Karpas-422 (cell line): ENCODE measurements at regions not wholly inside any gene's neighbourhood (a gene's known extent, or its start where the extent isn't known, plus 50 kb on each side); places are given as distances from the start of the nearest gene placed in this dataset.

Source experiments
- DNase-seq: peaks from one replicate; pipeline ENCODE4 v3.0.0-alpha.2; 2015
- H2AFZ ChIP-seq: fragments of 200-600 bp; sonication (generic); 2 replicates; pipeline ENCODE4 v1.6.1; 2014; ENCODE audit warnings: antibody characterized with exemption, low read length, mixed read lengths
- H3K27ac ChIP-seq: fragments of 200-600 bp; sonication (generic); 2 replicates; pipeline ENCODE4 v1.5.1; 2014; ENCODE audit warnings: mild to moderate bottlenecking, low read length, moderate library complexity
- H3K27me3 ChIP-seq: fragments of 200-600 bp; sonication (generic); 2 replicates; pipeline ENCODE4 v1.6.1; 2014; ENCODE audit warnings: low read length, mixed read lengths
- H3K36me3 ChIP-seq: fragments of 200-600 bp; sonication (generic); 2 replicates; pipeline ENCODE4 v1.6.1; 2014; ENCODE audit warnings: low read length, mixed read lengths; ENCODE audit not compliant: insufficient read depth
- H3K4me1 ChIP-seq: fragments of 200-600 bp; sonication (generic); 2 replicates; pipeline ENCODE4 v1.6.1; 2014; ENCODE audit warnings: mild to moderate bottlenecking, low read length, mixed read lengths
- H3K4me2 ChIP-seq: fragments of 200-600 bp; sonication (generic); 2 replicates; pipeline ENCODE4 v1.6.1; 2014; ENCODE audit warnings: low read length, low read depth, mild to moderate bottlenecking; ENCODE audit not compliant: poor library complexity, severe bottlenecking
- H3K4me3 ChIP-seq: fragments of 200-600 bp; sonication (generic); 2 replicates; pipeline ENCODE4 v1.5.1; 2014; ENCODE audit warnings: mild to moderate bottlenecking, antibody characterized with exemption, low read length, mixed read lengths
- H3K79me2 ChIP-seq: fragments of 200-600 bp; sonication (generic); 2 replicates; pipeline ENCODE4 v1.6.1; 2014; ENCODE audit warnings: mild to moderate bottlenecking, low read length, mixed read lengths
- H3K9ac ChIP-seq: fragments of 200-600 bp; sonication (generic); 2 replicates; pipeline ENCODE4 v1.6.0; 2014; ENCODE audit warnings: low read length
- H3K9me2 ChIP-seq: fragments of 200-600 bp; sonication (generic), shearing (Covaris generic); replicated peaks from 2 replicates; pipeline ENCODE4 v1.6.0; 2014; ENCODE audit warnings: mild to moderate bottlenecking, low read length, moderate library complexity; ENCODE audit not compliant: insufficient read depth
- H3K9me3 ChIP-seq: fragments of 300-700, 200-600 bp; sonication (generic); 2 replicates; pipeline ENCODE4 v1.6.1; 2014; ENCODE audit warnings: low read length, mixed read lengths
- H4K20me1 ChIP-seq: fragments of 200-600 bp; sonication (generic); 2 replicates; pipeline ENCODE4 v1.6.1; 2014; ENCODE audit warnings: mild to moderate bottlenecking, antibody characterized with exemption, low read length, low read depth; ENCODE audit not compliant: insufficient read depth

DNA sequence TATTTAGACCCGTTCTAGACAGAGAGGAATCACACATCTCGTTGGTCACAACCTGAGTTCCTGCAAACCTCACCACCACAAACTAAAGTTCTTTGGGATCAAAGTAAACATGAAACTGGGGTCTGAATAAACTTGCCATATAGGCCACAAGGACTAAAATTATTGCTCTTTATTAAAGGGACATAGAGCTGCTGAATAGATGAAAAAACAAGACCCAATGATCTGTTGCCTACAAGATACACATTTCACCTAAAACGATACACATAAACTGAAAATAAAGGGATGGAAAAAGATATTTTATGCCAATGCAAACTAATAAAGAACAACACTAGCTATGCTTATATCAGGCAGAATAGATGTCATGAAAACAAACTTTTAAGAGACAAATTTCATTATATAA lies 623.0 kb downstream of the TBC1D32 start:
- no peak for DNase-seq
- Histone ChIP-seq H3K9me2 (0 out of 2 replicates have a peak, but pooled peaks cover 3% of the 10 kb centered on the region), H3K36me3 (no peaks in the 10 kb centered on the region)

DNA sequence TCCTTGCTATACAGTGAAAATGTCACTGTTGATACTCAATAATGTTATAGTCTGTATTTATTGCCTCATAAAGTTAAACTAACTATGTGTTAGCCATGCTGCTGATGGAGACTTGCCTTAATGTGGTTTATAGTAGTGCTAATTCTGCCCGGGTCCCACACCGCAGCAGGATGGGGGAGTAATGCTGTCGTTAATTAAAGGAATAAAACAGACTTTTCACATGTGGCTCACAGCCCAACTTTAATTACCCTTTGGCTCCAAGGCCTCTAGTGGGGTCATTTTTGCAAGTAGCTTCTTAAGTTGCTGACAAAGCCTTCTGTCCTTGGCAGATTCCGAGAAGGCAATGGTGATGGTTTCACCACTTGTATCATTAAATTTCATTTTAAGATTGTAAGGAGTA lies 634.3 kb downstream of the TBC1D32 start:
- H3K4me3 ChIP-seq: no peak overlapping the region
- H3K9ac ChIP-seq: no peak overlapping the region
- no peaks in the 10 kb centered on the region for H3K4me1 ChIP-seq
- no peaks in the 10 kb centered on the region for H3K27me3 ChIP-seq
- H3K79me2 ChIP-seq: no peaks in the 10 kb centered on the region
- no peak overlapping the region for H3K27ac ChIP-seq
- DNase-seq: no peak
- H2AFZ ChIP-seq: no peak overlapping the region
- no peak overlapping the region for H3K4me2 ChIP-seq
- H3K36me3 ChIP-seq: no peaks in the 10 kb centered on the region
- H3K9me2 ChIP-seq: no peaks in the 10 kb centered on the region
- H4K20me1 ChIP-seq: no peaks in the 10 kb centered on the region
- peaks cover 9% of the 10 kb centered on the region; the same call in 1 of the 2 replicates for H3K9me3 ChIP-seq

More for the DNA sequence above, 623.0 kb downstream of the TBC1D32 start:
- H3K27ac ChIP-seq: no peak overlapping the region
- H3K27me3 ChIP-seq: no peaks in the 10 kb centered on the region
- H3K9ac ChIP-seq: no peak overlapping the region
- no peaks in the 10 kb centered on the region for H4K20me1 ChIP-seq
- H3K4me3 ChIP-seq: no peak overlapping the region
- H2AFZ ChIP-seq: no peak overlapping the region
- peaks cover 18% of the 10 kb centered on the region; the same call in 1 of the 2 replicates for H3K9me3 ChIP-seq
- H3K4me2 ChIP-seq: no peak overlapping the region
- H3K79me2 ChIP-seq: no peaks in the 10 kb centered on the region
- no peaks in the 10 kb centered on the region for H3K4me1 ChIP-seq

DNA sequence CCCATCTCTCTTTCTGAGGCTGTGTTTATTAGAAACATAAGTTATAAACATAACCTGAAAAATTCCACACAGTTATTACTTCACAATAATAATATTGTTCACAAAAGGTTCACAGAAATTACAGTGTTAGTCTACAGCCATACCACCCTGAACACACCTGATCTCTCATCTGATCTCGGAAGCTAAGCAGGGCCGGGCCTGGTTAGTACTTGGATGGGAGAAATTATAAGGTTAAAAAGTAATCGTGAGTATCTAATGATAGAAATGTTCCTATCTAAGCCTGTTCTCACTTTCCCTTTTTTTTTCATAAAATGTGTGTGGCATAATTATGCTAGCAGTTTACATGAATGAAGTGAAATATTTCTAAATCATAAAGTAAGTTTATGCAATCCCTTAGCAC lies 647.8 kb downstream of the TBC1D32 start:
- H2AFZ ChIP-seq: no peak overlapping the region
- H3K27ac ChIP-seq: no peak overlapping the region
- H3K4me3 ChIP-seq: no peak overlapping the region
- H3K4me1 ChIP-seq: no peaks in the 10 kb centered on the region
- no peaks in the 10 kb centered on the region for H3K9me2 ChIP-seq
- H4K20me1 ChIP-seq: no peaks in the 10 kb centered on the region
- no peaks in the 10 kb centered on the region for H3K36me3 ChIP-seq
- DNase-seq: no peak
- H3K4me2 ChIP-seq: no peak overlapping the region
- H3K9ac ChIP-seq: no peak overlapping the region
- no peaks in the 10 kb centered on the region for H3K9me3 ChIP-seq
- no peaks in the 10 kb centered on the region for H3K27me3 ChIP-seq
- H3K79me2 ChIP-seq: no peaks in the 10 kb centered on the region

DNA sequence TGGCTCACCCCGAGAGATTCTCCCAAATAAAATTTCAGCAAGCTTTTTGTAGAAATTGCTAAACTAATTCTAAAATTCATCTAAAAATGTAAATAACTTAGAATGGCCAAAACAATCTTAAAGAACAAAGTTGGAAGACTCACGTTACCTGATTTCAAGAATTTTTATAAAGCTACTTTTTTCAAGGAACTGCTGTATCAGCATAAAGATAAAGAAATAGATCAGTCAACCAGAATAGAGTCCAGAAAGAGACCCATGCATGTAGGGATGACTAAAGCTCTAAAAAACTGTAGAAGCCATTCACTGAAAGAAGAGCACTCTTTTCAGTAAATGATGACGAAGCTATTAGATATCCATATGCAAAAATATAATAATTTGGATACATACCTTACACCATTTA lies 652.1 kb downstream of the TBC1D32 start:
- H3K36me3 ChIP-seq: no peaks in the 10 kb centered on the region
- DNase-seq: no peak
- no peaks in the 10 kb centered on the region for H3K4me1 ChIP-seq
- no peaks in the 10 kb centered on the region for H3K79me2 ChIP-seq
- no peak overlapping the region for H2AFZ ChIP-seq
- H3K9me2 ChIP-seq: no peaks in the 10 kb centered on the region
- H3K9me3 ChIP-seq: 0 out of 2 replicates have a peak, but pooled peaks cover 6% of the 10 kb centered on the region
- H4K20me1 ChIP-seq: no peaks in the 10 kb centered on the region
- H3K9ac ChIP-seq: no peak overlapping the region
- no peak overlapping the region for H3K4me3 ChIP-seq
- no peaks in the 10 kb centered on the region for H3K27me3 ChIP-seq
- no peak overlapping the region for H3K27ac ChIP-seq
- no peak overlapping the region for H3K4me2 ChIP-seq

DNA sequence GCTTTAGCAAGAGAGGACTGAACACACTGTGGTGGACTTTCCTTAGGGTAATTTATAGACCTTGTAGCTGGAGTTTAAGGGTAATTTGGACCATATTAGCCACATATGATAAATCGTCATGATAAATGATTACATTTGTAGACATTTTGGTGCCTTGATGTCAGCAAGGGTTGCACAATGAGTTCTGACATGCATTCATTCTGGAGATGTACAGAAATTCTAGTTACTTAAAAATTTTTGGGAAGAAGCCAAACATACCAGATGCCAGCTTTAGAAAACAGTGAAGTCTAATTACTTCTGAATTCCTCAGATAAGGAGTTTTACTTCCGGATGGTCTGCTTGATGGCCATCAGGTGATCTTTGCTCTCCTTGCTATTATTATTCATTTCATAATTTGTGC lies 653.1 kb downstream of the TBC1D32 start:
- no peak overlapping the region for H2AFZ ChIP-seq
- H3K79me2 ChIP-seq: no peaks in the 10 kb centered on the region
- H3K9me2 ChIP-seq: no peaks in the 10 kb centered on the region
- H3K4me3 ChIP-seq: no peak overlapping the region
- H3K36me3 ChIP-seq: no peaks in the 10 kb centered on the region
- H3K4me1 ChIP-seq: no peaks in the 10 kb centered on the region
- no peaks in the 10 kb centered on the region for H4K20me1 ChIP-seq
- no peak overlapping the region for H3K4me2 ChIP-seq
- no peak overlapping the region for H3K9ac ChIP-seq
- no peak for DNase-seq
- no peak overlapping the region for H3K27ac ChIP-seq
- H3K27me3 ChIP-seq: no peaks in the 10 kb centered on the region
- 0 out of 2 replicates have a peak, but pooled peaks cover 6% of the 10 kb centered on the region for H3K9me3 ChIP-seq

DNA sequence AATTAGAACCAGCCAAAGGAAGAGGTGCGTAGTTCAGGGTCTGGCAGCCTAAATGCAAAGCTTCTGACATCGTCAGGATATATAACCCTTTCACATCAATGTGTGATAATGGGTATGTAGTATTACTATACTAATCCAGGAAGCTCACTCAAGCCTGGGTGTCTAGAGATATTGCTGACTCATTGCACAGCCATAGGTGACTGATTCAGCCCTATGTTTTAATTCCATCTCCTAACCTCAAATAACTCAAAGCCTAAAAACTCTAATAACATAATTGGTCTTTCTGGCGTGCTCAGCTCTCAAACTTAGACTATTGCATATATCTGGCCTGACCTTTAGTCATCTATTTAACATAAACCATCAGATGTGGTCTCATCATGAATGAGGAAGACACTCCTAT lies 658.4 kb downstream of the TBC1D32 start:
- Histone ChIP-seq H3K36me3 (no peaks in the 10 kb centered on the region), H3K79me2 (no peaks in the 10 kb centered on the region), H3K4me2 (no peak overlapping the region), H3K9me3 (peaks cover 7% of the 10 kb centered on the region; the same call in 1 of the 2 replicates), H3K9me2 (no peaks in the 10 kb centered on the region), H3K9ac (no peak overlapping the region), H4K20me1 (no peaks in the 10 kb centered on the region), H2AFZ (no peak overlapping the region), H3K4me1 (no peaks in the 10 kb centered on the region), H3K27me3 (no peaks in the 10 kb centered on the region), H3K27ac (no peak overlapping the region), H3K4me3 (no peak overlapping the region)
- no peak for DNase-seq

DNA sequence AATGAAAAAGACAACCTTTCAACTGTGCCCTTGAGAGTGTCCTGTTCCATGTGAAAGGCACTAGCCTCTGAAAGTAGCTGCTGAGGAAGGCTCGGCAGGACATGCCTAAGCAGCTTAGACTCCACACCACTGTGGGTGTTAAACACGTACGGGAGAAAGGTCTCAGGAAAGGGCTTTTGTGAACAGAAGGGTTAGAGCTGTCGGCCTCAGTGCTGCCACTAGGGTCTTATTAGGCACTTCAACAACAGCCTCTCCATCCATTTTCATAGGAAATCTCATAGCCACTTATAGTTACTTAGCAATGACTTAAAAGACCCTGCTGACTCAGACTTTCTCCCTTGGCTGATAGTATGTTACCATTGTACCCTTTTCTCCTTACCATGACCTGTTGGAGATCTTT lies 662.8 kb downstream of the TBC1D32 start:
- Histone ChIP-seq H3K9me2 (no peaks in the 10 kb centered on the region), H3K4me2 (no peak overlapping the region), H3K27ac (no peak overlapping the region), H3K9me3 (peaks cover 7% of the 10 kb centered on the region), H4K20me1 (no peaks in the 10 kb centered on the region), H3K36me3 (no peaks in the 10 kb centered on the region), H3K4me3 (no peak overlapping the region), H3K9ac (no peak overlapping the region), H3K27me3 (no peaks in the 10 kb centered on the region), H3K79me2 (no peaks in the 10 kb centered on the region), H3K4me1 (no peaks in the 10 kb centered on the region), H2AFZ (no peak overlapping the region)
- no peak for DNase-seq

DNA sequence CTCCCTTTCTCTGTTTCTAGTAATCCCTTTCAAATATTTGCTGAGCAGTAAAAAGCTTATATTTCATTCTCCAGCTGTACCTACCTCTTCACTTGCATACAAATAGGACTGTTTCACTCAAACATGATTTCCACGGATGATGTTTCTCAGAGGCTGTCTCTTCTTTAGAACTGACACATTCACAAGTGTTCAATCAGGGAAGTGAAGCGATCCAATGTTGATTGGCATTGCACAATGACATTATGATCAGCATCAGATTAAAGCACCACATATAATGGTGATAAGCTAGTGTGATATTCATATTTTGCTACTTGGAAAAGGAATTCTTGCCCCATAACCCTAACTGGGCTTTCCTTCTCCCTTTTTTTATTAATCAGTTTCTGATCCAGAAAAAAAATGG lies 681.8 kb downstream of the TBC1D32 start:
- no peak overlapping the region for H3K4me3 ChIP-seq
- H3K27me3 ChIP-seq: no peaks in the 10 kb centered on the region
- no peak for DNase-seq
- H2AFZ ChIP-seq: no peak overlapping the region
- H3K4me1 ChIP-seq: no peaks in the 10 kb centered on the region
- H3K36me3 ChIP-seq: no peaks in the 10 kb centered on the region
- H3K4me2 ChIP-seq: no peak overlapping the region
- no peak overlapping the region for H3K9ac ChIP-seq
- H3K79me2 ChIP-seq: no peaks in the 10 kb centered on the region
- no peaks in the 10 kb centered on the region for H4K20me1 ChIP-seq
- H3K9me3 ChIP-seq: no peaks in the 10 kb centered on the region
- no peak overlapping the region for H3K27ac ChIP-seq
- no peaks in the 10 kb centered on the region for H3K9me2 ChIP-seq

DNA sequence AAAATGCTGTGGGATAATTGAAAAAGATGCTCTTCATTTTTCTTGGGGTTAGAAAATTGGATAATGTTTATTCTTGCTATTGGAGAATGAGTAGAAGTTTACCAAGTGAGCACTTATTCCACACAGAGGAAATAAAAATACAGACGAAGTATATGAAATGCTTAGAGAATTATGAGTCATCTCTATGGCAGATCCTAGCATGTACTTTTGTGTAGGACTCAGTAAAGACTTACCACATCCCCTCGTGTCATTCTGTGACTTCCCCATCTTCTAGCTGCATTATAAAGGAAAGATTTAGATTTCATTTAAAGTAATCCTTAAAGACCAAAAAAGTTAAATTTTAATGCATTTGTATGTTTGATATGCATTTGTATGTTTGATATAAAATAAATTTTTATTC lies 685.6 kb downstream of the TBC1D32 start:
- Histone ChIP-seq H3K4me3 (no peak overlapping the region), H3K4me2 (no peak overlapping the region), H3K9me2 (no peaks in the 10 kb centered on the region), H3K9me3 (peaks cover 5% of the 10 kb centered on the region; the same call in 1 of the 2 replicates), H4K20me1 (no peaks in the 10 kb centered on the region), H3K36me3 (no peaks in the 10 kb centered on the region), H3K79me2 (no peaks in the 10 kb centered on the region), H3K27me3 (no peaks in the 10 kb centered on the region), H2AFZ (no peak overlapping the region), H3K27ac (no peak overlapping the region), H3K4me1 (no peaks in the 10 kb centered on the region), H3K9ac (no peak overlapping the region)
- DNase-seq: no peak
